ENCODE measurements at regions not wholly inside any gene's neighbourhood (a gene's known extent, or its start where the extent isn't known, plus 50 kb on each side); places are given as distances from the start of the nearest gene placed in this dataset.

- TF ChIP-seq EZH2 (IDR thresholded peaks at IDR 0.05; ENCODE audit: low read depth) (no peak), CTCF (conservative IDR thresholded peaks at IDR 0.05) (no peak)
These were observed 600.2 kb downstream of the NTRK3 start for GRCh38 chr15:87656372-87656771.

All from PC-9 (cell line).